Esophagus muscularis mucosa (tissue), 4 donors: ENCODE measurements at regions not wholly inside any gene's neighbourhood (a gene's known extent, or its start where the extent isn't known, plus 50 kb on each side); places are given as distances from the start of the nearest gene placed in this dataset.

Experiments
- DNase-seq: peaks from one replicate; pipeline ENCODE4 v3.0.0-alpha.2; 2017; ENCODE audit errors: extremely low spot score
- H3K27ac ChIP-seq, 4 donors: fragments of 200-600 bp; sonication (generic); replicated peaks in 1 of 4; 1 replicate in 3 of 4; 2 replicates in 1 of 4; pipeline ENCODE4 v1.5.1; 2016 to 2019; ENCODE audit warnings: mild to moderate bottlenecking in 1 of 4
- H3K27me3 ChIP-seq, 4 donors: fragments of 200-600 bp; sonication (generic); one replicate each; pipeline versions ENCODE4 v1.5.1 to v1.6.0; 2016 to 2019
- H3K36me3 ChIP-seq, 4 donors: fragments of 200-600 bp; sonication (generic); one replicate each; pipeline ENCODE4 v1.5.1; 2016 to 2019
- H3K4me1 ChIP-seq, 4 donors: fragments of 200-600 bp; sonication (generic); one replicate each; pipeline ENCODE4 v1.5.1; 2016 to 2019
- H3K4me3 ChIP-seq, 4 donors: fragments of 200-600 bp; sonication (generic); 1 replicate in 2 of 4; 2 replicates in 2 of 4; pipeline ENCODE4 v1.5.1; 2016 to 2019; ENCODE audit warnings: mild to moderate bottlenecking in 4 of 4, moderate library complexity in 1 of 4
- H3K9me3 ChIP-seq, 4 donors: fragments of 200-600 bp; sonication (generic); 1 replicate in 3 of 4; 2 replicates in 1 of 4; pipeline ENCODE4 v1.5.1; 2016 to 2019
- EP300 ChIP-seq: sonication (generic); formaldehyde crosslinking; IDR thresholded peaks from one replicate; pipeline ENCODE4 v1.6.1; 2017; ENCODE audit warnings: antibody characterized with exemption
- POLR2A ChIP-seq: fragments of 450-650 bp; IDR thresholded peaks from one replicate; pipeline ENCODE4 v1.6.1; 2017; ENCODE audit warnings: antibody characterized with exemption, moderate library complexity, mild to moderate bottlenecking, low read depth
- POLR2AphosphoS5 ChIP-seq, 2 donors: sonication (generic); formaldehyde crosslinking; IDR thresholded peaks; one replicate each; pipeline ENCODE4 v1.6.1; 2017; ENCODE audit warnings: antibody characterized with exemption in 2 of 2
- WGBS: methylation state at CpG from one replicate; pipeline ENCODE4 v1.1.5; 2018; 5-methylcytosine and 5-hydroxymethylcytosine counted together
- intact Hi-C: fragments of 100-400 bp; cut with DNase I; formaldehyde crosslinking; loops from one replicate; pipeline ENCODE4 v1.15.1; 2023
- TF ChIP-seq, protein P1 (sequence below), 3 experiments: fragments of 200-600 bp in 2 of 3; fragments of 450-650 bp in 1 of 3; sonication (generic) in 2 of 3; IDR thresholded peaks; one replicate each; pipeline ENCODE4 v1.5.1; 2017 to 2019; ENCODE audit warnings: antibody characterized with exemption in 3 of 3, mild to moderate bottlenecking in 2 of 3, moderate library complexity in 1 of 3

DNA sequence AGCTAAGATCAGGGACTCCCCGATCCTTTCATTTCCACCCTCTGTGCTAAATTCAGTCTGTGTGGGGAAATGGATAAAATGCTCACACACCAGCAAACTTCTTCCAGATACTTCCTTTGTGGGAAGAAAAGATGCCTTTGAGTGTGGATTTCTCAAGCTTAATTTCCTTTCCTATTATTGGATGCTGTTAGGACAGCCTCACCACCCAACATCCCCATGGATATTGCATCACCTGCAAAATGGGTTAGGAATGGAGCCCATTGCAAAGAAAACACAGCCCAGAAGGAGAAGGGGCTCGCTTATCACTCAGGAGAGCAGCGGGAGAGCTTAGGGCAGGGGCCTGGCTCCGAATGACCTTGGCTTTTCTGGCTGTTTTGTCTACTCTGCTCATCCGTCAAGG is 272.2 kb downstream of the CDC5L start:
- no peak for TF ChIP-seq EP300
- TF ChIP-seq POLR2AphosphoS5 (IDR thresholded peaks at IDR 0.05): no peak
- TF ChIP-seq POLR2A: no peak
- TF ChIP-seq, protein P1, sequence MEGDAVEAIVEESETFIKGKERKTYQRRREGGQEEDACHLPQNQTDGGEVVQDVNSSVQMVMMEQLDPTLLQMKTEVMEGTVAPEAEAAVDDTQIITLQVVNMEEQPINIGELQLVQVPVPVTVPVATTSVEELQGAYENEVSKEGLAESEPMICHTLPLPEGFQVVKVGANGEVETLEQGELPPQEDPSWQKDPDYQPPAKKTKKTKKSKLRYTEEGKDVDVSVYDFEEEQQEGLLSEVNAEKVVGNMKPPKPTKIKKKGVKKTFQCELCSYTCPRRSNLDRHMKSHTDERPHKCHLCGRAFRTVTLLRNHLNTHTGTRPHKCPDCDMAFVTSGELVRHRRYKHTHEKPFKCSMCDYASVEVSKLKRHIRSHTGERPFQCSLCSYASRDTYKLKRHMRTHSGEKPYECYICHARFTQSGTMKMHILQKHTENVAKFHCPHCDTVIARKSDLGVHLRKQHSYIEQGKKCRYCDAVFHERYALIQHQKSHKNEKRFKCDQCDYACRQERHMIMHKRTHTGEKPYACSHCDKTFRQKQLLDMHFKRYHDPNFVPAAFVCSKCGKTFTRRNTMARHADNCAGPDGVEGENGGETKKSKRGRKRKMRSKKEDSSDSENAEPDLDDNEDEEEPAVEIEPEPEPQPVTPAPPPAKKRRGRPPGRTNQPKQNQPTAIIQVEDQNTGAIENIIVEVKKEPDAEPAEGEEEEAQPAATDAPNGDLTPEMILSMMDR (IDR thresholded peaks at IDR 0.05): no peak
- intact Hi-C loops: loop anchor here (5.0 kb wide), 1 partner anchor 1263 kb away; no protein-coding TSS in a partner anchor
- peaks cover 0 to 3% (median 0%) of the 10 kb centered on the region in 4 donors for H3K27me3 ChIP-seq
- H3K9me3 ChIP-seq: no peaks in the 10 kb centered on the region
- no peak for DNase-seq
- H3K36me3 ChIP-seq: no peaks in the 10 kb centered on the region
- H3K27ac ChIP-seq: no peak overlapping the region
- WGBS: 92% methylated on average over 5 of the region's 5 CpGs
- H3K4me3 ChIP-seq: no peak overlapping the region
- peaks cover 5 to 11% (median 9%) of the 10 kb centered on the region in 4 donors for H3K4me1 ChIP-seq

DNA sequence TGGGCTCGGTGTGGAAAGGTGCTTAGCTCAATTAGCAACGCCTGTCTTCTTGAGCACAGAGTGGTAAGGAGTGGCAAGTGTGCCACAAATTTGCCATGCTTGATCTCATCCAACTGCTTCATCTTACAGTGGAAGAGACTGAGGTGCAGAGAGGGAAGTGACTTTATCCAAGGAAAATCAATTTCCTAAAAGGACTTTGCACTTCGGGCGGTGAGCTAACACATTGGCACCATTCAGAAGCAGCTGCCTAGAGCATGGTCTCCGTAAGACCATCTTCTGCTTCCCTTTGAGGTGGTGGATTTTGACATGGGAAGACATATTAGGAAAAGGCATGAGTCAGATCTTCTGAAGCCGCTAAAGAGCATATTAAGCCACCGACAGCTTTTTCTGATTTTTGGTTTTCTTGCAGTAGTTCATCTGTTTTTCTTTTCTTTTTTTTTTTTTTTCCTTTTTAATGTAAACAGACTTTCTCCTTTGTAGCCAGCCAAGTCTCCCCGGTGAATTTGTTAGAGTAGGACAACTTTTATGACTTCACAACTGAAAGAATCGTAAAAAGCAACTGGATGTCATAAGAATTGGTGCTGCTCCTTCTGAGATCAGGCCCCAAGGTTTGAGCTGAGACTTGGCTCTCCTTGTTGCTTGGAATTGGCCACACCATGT is 273.2 kb downstream of the CDC5L start:
- Histone ChIP-seq H3K4me3 (no peak overlapping the region), H3K9me3 (no peaks in the 10 kb centered on the region), H3K4me1 (peaks cover 0 to 3% (median 1%) of the 10 kb centered on the region in 4 donors), H3K27me3 (peaks cover 0 to 3% (median 0%) of the 10 kb centered on the region in 4 donors), H3K36me3 (no peaks in the 10 kb centered on the region), H3K27ac (no peak overlapping the region)
- 93% methylated on average over 9 of the region's 9 CpGs for WGBS
- TF ChIP-seq EP300 (no peak), POLR2AphosphoS5 (IDR thresholded peaks at IDR 0.05) (no peak), POLR2A (no peak)
- TF ChIP-seq, protein P1 (IDR thresholded peaks at IDR 0.05): no peak
- DNase-seq: no peak
- intact Hi-C loops: no loop called here

GRCh38 chr6:44661221-44662008 is 273.9 kb downstream of the CDC5L start:
- intact Hi-C loops: no loop called here

DNA sequence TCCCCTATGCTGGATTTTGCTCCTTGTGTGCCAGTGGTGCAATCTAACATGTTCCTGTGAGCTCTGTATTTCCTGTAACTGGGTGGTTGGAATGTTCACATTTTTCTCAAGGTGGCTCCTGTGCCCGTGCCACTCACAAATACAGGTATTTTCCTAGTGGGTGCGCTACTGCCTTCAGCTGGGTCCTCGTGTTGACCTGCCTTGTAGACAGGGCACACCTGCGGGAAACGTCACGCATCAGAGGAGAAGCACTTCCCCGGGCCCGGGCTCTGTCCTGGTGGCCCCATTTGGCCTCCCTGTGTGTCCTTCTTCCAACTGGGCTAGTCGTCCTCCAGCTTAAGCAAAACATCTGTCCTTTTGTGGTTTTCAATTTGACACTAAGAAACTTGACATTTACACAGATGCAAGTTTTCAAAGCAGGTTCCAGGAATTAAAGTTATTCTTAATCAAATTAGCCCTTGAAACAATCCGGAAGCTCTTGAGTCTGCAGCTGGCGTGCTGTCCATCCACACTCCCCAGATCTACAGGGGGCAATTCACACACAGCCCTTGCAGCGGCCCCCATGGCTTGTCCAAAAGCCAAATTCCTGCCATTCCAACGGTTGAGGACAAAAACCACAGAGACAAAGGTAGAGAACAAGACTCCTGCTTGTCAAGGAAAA is 275.1 kb downstream of the CDC5L start:
- H3K27me3 ChIP-seq: peaks cover 0 to 3% (median 0%) of the 10 kb centered on the region in 4 donors
- H3K36me3 ChIP-seq: no peaks in the 10 kb centered on the region
- H3K4me1 ChIP-seq: peaks cover 0 to 9% (median 0%) of the 10 kb centered on the region in 4 donors
- intact Hi-C loops: no loop called here
- no peak overlapping the region for H3K4me3 ChIP-seq
- no peaks in the 10 kb centered on the region for H3K9me3 ChIP-seq
- H3K27ac ChIP-seq: no peak overlapping the region
- WGBS: 76% methylated on average over 7 of the region's 13 CpGs
- DNase-seq: no peak
- TF ChIP-seq, protein P1 (IDR thresholded peaks at IDR 0.05): no peak
- TF ChIP-seq EP300: no peak
- TF ChIP-seq POLR2AphosphoS5 (IDR thresholded peaks at IDR 0.05): no peak
- no peak for TF ChIP-seq POLR2A

More at GRCh38 chr6:44661221-44662008, 273.9 kb downstream of the CDC5L start:
- Histone ChIP-seq H3K27ac (no peak overlapping the region), H3K36me3 (no peaks in the 10 kb centered on the region), H3K4me3 (no peak overlapping the region), H3K4me1 (no peaks in the 10 kb centered on the region), H3K27me3 (peaks cover 0 to 3% (median 0%) of the 10 kb centered on the region in 4 donors), H3K9me3 (no peaks in the 10 kb centered on the region)
- 95% methylated on average over 7 of the region's 7 CpGs for WGBS
- DNase-seq: no peak
- no peak for TF ChIP-seq POLR2A
- no peak for TF ChIP-seq POLR2AphosphoS5 (IDR thresholded peaks at IDR 0.05)
